Psoas muscle (tissue), 7 donors: ENCODE measurements at regions not wholly inside any gene's neighbourhood (a gene's known extent, or its start where the extent isn't known, plus 50 kb on each side); places are given as distances from the start of the nearest gene placed in this dataset.
"Not testable (repeated sequence)": the region's sequence is repeated elsewhere in the genome, so short reads cannot be mapped to it uniquely, and the experiment has no call there.

ENCODE experiments used
- ATAC-seq, 4 donors: fragments of 200-7000 bp; cut with Tn5 transposase; one replicate each; pipeline ENCODE4 v1.9.1; 2020; ENCODE audit warnings: moderate library complexity in 3 of 4, mild to moderate bottlenecking in 2 of 4
- DNase-seq, 2 donors: peaks; one replicate each; pipeline ENCODE4 v3.0.0-alpha.2; 2020
- H3K27ac ChIP-seq: fragments of 200-600 bp; one replicate; pipeline ENCODE4 v1.8.0; 2022
- H3K27me3 ChIP-seq, 3 donors: fragments of 200-600 bp in 1 of 3; one replicate each; pipeline versions ENCODE4 v1.6.1 to v1.8.0; 2013 to 2022; ENCODE audit warnings: low read length in 2 of 3, mild to moderate bottlenecking in 2 of 3, moderate library complexity in 1 of 3; ENCODE audit not compliant: insufficient read depth in 3 of 3
- H3K36me3 ChIP-seq, 2 donors: fragments of 200-600 bp in 1 of 2; one replicate each; pipeline versions ENCODE4 v1.6.1 to v1.8.0; 2013 to 2022; ENCODE audit warnings: low read depth in 1 of 2, mild to moderate bottlenecking in 1 of 2, moderate library complexity in 1 of 2; ENCODE audit not compliant: insufficient read depth in 1 of 2
- H3K4me1 ChIP-seq: fragments of 200-600 bp; one replicate; pipeline ENCODE4 v1.8.0; 2022
- H3K4me3 ChIP-seq: fragments of 200-600 bp; one replicate; pipeline ENCODE4 v1.8.0; 2022; ENCODE audit warnings: mild to moderate bottlenecking
- H3K9me3 ChIP-seq: fragments of 200-600 bp; one replicate; pipeline ENCODE4 v1.8.0; 2022
- CTCF ChIP-seq: fragments of 200-600 bp; IDR thresholded peaks from one replicate; pipeline ENCODE4 v1.8.0; 2022; ENCODE audit warnings: antibody characterized with exemption
- WGBS, 3 donors: extraction: QIAGEN DNeasy Blood & Tissue Kit; methylation state at CpG; one replicate each; pipeline versions ENCODE4 v1.1.6 to v1.1.7; 2013; 5-methylcytosine and 5-hydroxymethylcytosine counted together
- intact Hi-C, 2 donors: fragments of 100-400 bp; cut with DNase I; formaldehyde crosslinking; loops; one replicate each; pipeline versions ENCODE4 v1.11.0 to v1.14.2; 2022
- donor health status: healthy with polysubstance abuse.
- donor health status: DM: no; HTN: no; CAD: no; lungs with moderate emphysema.
- donor health status: Bipolar disorder and iron deficiency.
- donor health status: healthy.
- donor health status: DM: yes; HTN: yes; CAD: no.
- donor health status: DM: no; HTN: no; CAD: no.
- donor health status: DM: yes; HTN: yes; CAD: no.

GRCh38 chr1:199580300-199580699 lies 447.2 kb upstream of the NR5A2 start:
- H3K36me3 ChIP-seq: no peaks in the 10 kb centered on the region
- H3K27ac ChIP-seq: no peak overlapping the region
- no peaks in the 10 kb centered on the region for H3K9me3 ChIP-seq
- intact Hi-C loops: no loop called here
- DNase-seq (no peak), ATAC-seq (no peak)
- no peaks in the 10 kb centered on the region for H3K4me1 ChIP-seq
- TF ChIP-seq CTCF: no peak
- H3K27me3 ChIP-seq: no peaks in the 10 kb centered on the region
- 79 to 86% (median 81%) methylated on average over 3 of the region's 3 CpGs for WGBS, 3 donors
- no peak overlapping the region for H3K4me3 ChIP-seq

GRCh38 chr1:199585392-199585791 lies 442.1 kb upstream of the NR5A2 start:
- DNase-seq: no peak
- intact Hi-C loops: no loop called here
- H3K4me1 ChIP-seq: no peaks in the 10 kb centered on the region
- no peaks in the 10 kb centered on the region for H3K36me3 ChIP-seq
- H3K9me3 ChIP-seq: no peaks in the 10 kb centered on the region
- no peak overlapping the region for H3K4me3 ChIP-seq
- no peak overlapping the region for H3K27ac ChIP-seq
- no peaks in the 10 kb centered on the region for H3K27me3 ChIP-seq
- no peak for ATAC-seq
- no peak for TF ChIP-seq CTCF

- WGBS, 3 donors: 57 to 69% (median 61%) methylated on average over 2 of the region's 2 CpGs
- intact Hi-C loops: no loop called here
- H3K27ac ChIP-seq: no peak overlapping the region
- DNase-seq (no peak), ATAC-seq (no peak)
- H3K9me3 ChIP-seq: no peaks in the 10 kb centered on the region
- H3K36me3 ChIP-seq: no peaks in the 10 kb centered on the region
- H3K4me1 ChIP-seq: no peaks in the 10 kb centered on the region
- TF ChIP-seq CTCF: no peak
- no peaks in the 10 kb centered on the region for H3K27me3 ChIP-seq
- no peak overlapping the region for H3K4me3 ChIP-seq
Observed at GRCh38 chr1:199590708-199591107, 436.8 kb upstream of the NR5A2 start.

GRCh38 chr1:199591468-199591867 lies 436.0 kb upstream of the NR5A2 start:
- WGBS, 3 donors: 81 to 88% (median 84%) methylated on average over 3 of the region's 3 CpGs
- DNase-seq (no peak), ATAC-seq (no peak)
- Histone ChIP-seq H3K27ac (no peak overlapping the region), H3K4me3 (no peak overlapping the region), H3K27me3 (no peaks in the 10 kb centered on the region), H3K4me1 (no peaks in the 10 kb centered on the region), H3K36me3 (no peaks in the 10 kb centered on the region), H3K9me3 (no peaks in the 10 kb centered on the region)
- TF ChIP-seq CTCF: no peak
- intact Hi-C loops: no loop called here

GRCh38 chr1:199593475-199593874 lies 434.0 kb upstream of the NR5A2 start:
- H3K4me3 ChIP-seq: no peak overlapping the region
- intact Hi-C loops: no loop called here
- no peaks in the 10 kb centered on the region for H3K36me3 ChIP-seq
- no peaks in the 10 kb centered on the region for H3K27me3 ChIP-seq
- H3K4me1 ChIP-seq: no peaks in the 10 kb centered on the region
- ATAC-seq (no peak), DNase-seq (no peak)
- H3K9me3 ChIP-seq: no peaks in the 10 kb centered on the region
- no peak for TF ChIP-seq CTCF
- no peak overlapping the region for H3K27ac ChIP-seq
- WGBS, 3 donors: 78 to 83% (median 80%) methylated on average over 6 of the region's 6 CpGs

- H3K9me3 ChIP-seq, H3K4me3 ChIP-seq, intact Hi-C loops, H3K27ac ChIP-seq, H3K27me3 ChIP-seq, DNase-seq, H3K36me3 ChIP-seq, H3K4me1 ChIP-seq, ATAC-seq: not testable (repeated sequence)
- 95 to 99% (median 97%) methylated on average over 2 of the region's 2 CpGs for WGBS, 3 donors
Observed at GRCh38 chr1:199596448-199596847, 431.1 kb upstream of the NR5A2 start.
